Upper lobe of left lung (tissue), 6 donors: ENCODE measurements at regions not wholly inside any gene's neighbourhood (a gene's known extent, or its start where the extent isn't known, plus 50 kb on each side); places are given as distances from the start of the nearest gene placed in this dataset.

ENCODE experiments used
- ATAC-seq, 2 donors: fragments of 200-7000 bp; cut with Tn5 transposase; one replicate each; pipeline ENCODE4 v1.9.1; 2022; ENCODE audit warnings: mild to moderate bottlenecking in 2 of 2, moderate library complexity in 2 of 2; ENCODE audit not compliant: low FRiP score in 2 of 2
- DNase-seq, 2 donors: peaks; one replicate each; pipeline ENCODE4 v3.0.0-alpha.2; 2019 to 2020
- H3K27ac ChIP-seq, 4 donors: fragments of 200-600 bp; sonication (generic); one replicate each; pipeline ENCODE4 v1.5.1; 2016 to 2019
- H3K27me3 ChIP-seq, 4 donors: fragments of 200-600 bp; sonication (generic); one replicate each; pipeline ENCODE4 v1.5.1; 2017 to 2019
- H3K36me3 ChIP-seq, 4 donors: fragments of 200-600 bp; sonication (generic); one replicate each; pipeline ENCODE4 v1.5.1; 2016 to 2019
- H3K4me1 ChIP-seq, 4 donors: fragments of 200-600 bp; sonication (generic); one replicate each; pipeline ENCODE4 v1.5.1; 2018 to 2019
- H3K4me3 ChIP-seq, 4 donors: fragments of 200-600 bp; sonication (generic); one replicate each; pipeline ENCODE4 v1.5.1; 2017 to 2019; ENCODE audit warnings: mild to moderate bottlenecking in 2 of 4, moderate library complexity in 1 of 4
- H3K9me3 ChIP-seq, 4 donors: fragments of 200-600 bp; sonication (generic); one replicate each; pipeline ENCODE4 v1.5.1; 2018 to 2019
- CTCF ChIP-seq, 6 experiments: fragments of 450-650 bp in 4 of 6; fragments of 200-600 bp in 2 of 6; sonication (generic) in 2 of 6; IDR thresholded peaks; one replicate each; pipeline ENCODE4 v1.5.1; 2016 to 2019; ENCODE audit warnings: antibody characterized with exemption in 6 of 6
- EP300 ChIP-seq, 4 donors: sonication (generic); formaldehyde crosslinking; IDR thresholded peaks; one replicate each; pipeline ENCODE4 v1.5.1; 2017; ENCODE audit warnings: antibody characterized with exemption in 4 of 4, control low read depth in 2 of 4
- POLR2A ChIP-seq, 4 donors: fragments of 450-650 bp; IDR thresholded peaks; one replicate each; pipeline ENCODE4 v1.5.1; 2016 to 2017; ENCODE audit warnings: antibody characterized with exemption in 4 of 4, mild to moderate bottlenecking in 2 of 4
- POLR2AphosphoS5 ChIP-seq, 2 donors: sonication (generic); formaldehyde crosslinking; IDR thresholded peaks; one replicate each; pipeline ENCODE4 v1.5.1; 2017; ENCODE audit warnings: antibody characterized with exemption in 2 of 2
- WGBS, 2 donors: methylation state at CpG; one replicate each; pipeline ENCODE4 v1.1.5; 2017 to 2018; 5-methylcytosine and 5-hydroxymethylcytosine counted together
- donor health status: DM: no; HTN: no; CAD: no; lungs with moderate emphysema.
- donor health status: DM: no; HTN: yes; CAD: no; lungs with severe emphysema.

GRCh38 chr9:106283769-106284168 is 579.2 kb upstream of the ZNF462 start:
- Histone ChIP-seq H3K4me1 (peaks cover 0 to 4% (median 1%) of the 10 kb centered on the region in 4 donors), H3K27me3 (no peaks in the 10 kb centered on the region), H3K27ac (no peak overlapping the region), H3K36me3 (no peaks in the 10 kb centered on the region), H3K9me3 (no peaks in the 10 kb centered on the region), H3K4me3 (no peak overlapping the region)
- ATAC-seq: no peak
- TF ChIP-seq POLR2AphosphoS5 (IDR thresholded peaks at IDR 0.05) (no peak), CTCF (IDR thresholded peaks at IDR 0.05) (no peak), POLR2A (IDR thresholded peaks at IDR 0.05) (no peak), EP300 (IDR thresholded peaks at IDR 0.05) (no peak)
- 33 to 40% methylated on average over 5 of the region's 5 CpGs for WGBS, 2 donors
- DNase-seq: no peak

- DNase-seq (no peak), ATAC-seq (no peak)
- Histone ChIP-seq H3K27ac (no peak overlapping the region), H3K27me3 (no peaks in the 10 kb centered on the region), H3K36me3 (no peaks in the 10 kb centered on the region), H3K4me3 (no peak overlapping the region), H3K4me1 (peaks cover 0 to 4% (median 1%) of the 10 kb centered on the region in 4 donors), H3K9me3 (no peaks in the 10 kb centered on the region)
- TF ChIP-seq CTCF (IDR thresholded peaks at IDR 0.05): no peak
- no peak for TF ChIP-seq POLR2A (IDR thresholded peaks at IDR 0.05)
- TF ChIP-seq EP300 (IDR thresholded peaks at IDR 0.05): no peak
- TF ChIP-seq POLR2AphosphoS5 (IDR thresholded peaks at IDR 0.05): no peak
- 63 to 87% methylated on average over 4 of the region's 4 CpGs for WGBS, 2 donors
Measured at GRCh38 chr9:106284296-106284695, 578.7 kb upstream of the ZNF462 start.

DNA sequence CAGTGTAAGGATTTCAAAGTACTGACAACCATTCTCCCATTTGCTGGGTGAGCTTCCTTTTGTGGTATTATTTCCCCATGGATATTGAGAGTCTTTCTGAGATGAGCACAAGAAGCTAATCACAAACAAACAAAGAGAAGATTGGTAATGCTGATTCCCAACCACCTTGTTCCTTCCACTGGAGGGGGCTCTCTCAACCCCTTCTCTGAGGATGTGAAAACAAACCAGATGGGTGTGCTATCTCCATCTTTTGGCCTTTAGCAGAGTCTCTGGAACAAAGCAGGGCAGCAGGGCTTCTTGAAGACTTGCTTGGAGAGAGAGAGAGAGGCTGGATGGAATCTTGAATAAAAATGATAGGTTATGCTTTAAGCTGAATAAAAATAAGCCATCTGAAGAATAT is 576.7 kb upstream of the ZNF462 start:
- Histone ChIP-seq H3K4me3 (no peak overlapping the region), H3K27ac (no peak overlapping the region), H3K27me3 (no peaks in the 10 kb centered on the region), H3K36me3 (no peaks in the 10 kb centered on the region), H3K9me3 (no peaks in the 10 kb centered on the region), H3K4me1 (peaks cover 0 to 4% (median 1%) of the 10 kb centered on the region in 4 donors)
- DNase-seq (no peak), ATAC-seq (no peak)
- TF ChIP-seq POLR2A (IDR thresholded peaks at IDR 0.05) (no peak), CTCF (IDR thresholded peaks at IDR 0.05) (peak in 1 of 6 experiments; percentile 9)

DNA sequence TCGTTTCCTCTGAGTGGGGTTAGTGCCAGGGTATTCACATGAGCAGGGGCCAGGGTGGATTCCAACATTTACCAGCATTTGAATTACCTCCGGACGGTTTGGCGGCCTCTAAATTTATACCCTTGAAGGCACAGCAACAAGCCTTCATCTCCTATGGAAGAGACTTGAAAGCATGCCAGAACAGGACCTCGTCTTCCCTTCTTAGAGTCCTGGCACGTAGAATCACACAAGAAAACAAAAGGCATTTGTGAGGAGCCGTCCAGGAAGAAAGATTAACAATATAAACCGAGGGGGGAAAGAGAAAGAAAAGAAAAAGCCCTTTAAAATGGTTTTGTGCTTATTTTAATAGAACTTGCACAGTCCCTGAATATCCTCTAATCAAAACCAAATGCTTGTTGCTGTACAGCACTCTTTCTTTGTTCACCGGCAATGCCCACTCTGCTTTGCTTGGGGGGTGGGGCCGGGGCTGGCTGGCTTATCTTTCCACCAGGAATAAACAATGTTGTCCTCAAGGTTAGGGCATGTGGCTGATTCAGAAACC is 575.8 kb upstream of the ZNF462 start:
- DNase-seq: peak; percentile 12 to 20

More for the DNA sequence above, 575.8 kb upstream of the ZNF462 start:
- Histone ChIP-seq H3K9me3 (no peaks in the 10 kb centered on the region), H3K4me1 (peaks cover 0 to 4% (median 1%) of the 10 kb centered on the region in 4 donors), H3K27ac (peak overlapping the region in 3 of 4 donors; percentile 48 to 70 (median 61)), H3K4me3 (peak overlapping the region in 3 of 4 donors; percentile 9 to 27 (median 25)), H3K27me3 (no peaks in the 10 kb centered on the region), H3K36me3 (no peaks in the 10 kb centered on the region)
- TF ChIP-seq EP300 (IDR thresholded peaks at IDR 0.05): no peak
- TF ChIP-seq CTCF (IDR thresholded peaks at IDR 0.05): no peak
- no peak for TF ChIP-seq POLR2A (IDR thresholded peaks at IDR 0.05)
- no peak for TF ChIP-seq POLR2AphosphoS5 (IDR thresholded peaks at IDR 0.05)
- 38 to 55% methylated on average over 10 of the region's 10 CpGs for WGBS, 2 donors
- no peak for ATAC-seq
